ENCODE measurements at regions not wholly inside any gene's neighbourhood (a gene's known extent, or its start where the extent isn't known, plus 50 kb on each side); places are given as distances from the start of the nearest gene placed in this dataset.

- Histone ChIP-seq H3K9me3 (no peaks in the 10 kb centered on the region), H3K4me1 (no peaks in the 10 kb centered on the region), H3K27me3 (ENCODE audit: insufficient read depth in 3 of 3, low read length in 2 of 3) (no peaks in the 10 kb centered on the region), H3K36me3 (ENCODE audit: insufficient read depth in 1 of 2, low read depth in 1 of 2) (no peaks in the 10 kb centered on the region), H3K4me3 (no peak overlapping the region), H3K27ac (no peak overlapping the region)
- TF ChIP-seq, protein P1, sequence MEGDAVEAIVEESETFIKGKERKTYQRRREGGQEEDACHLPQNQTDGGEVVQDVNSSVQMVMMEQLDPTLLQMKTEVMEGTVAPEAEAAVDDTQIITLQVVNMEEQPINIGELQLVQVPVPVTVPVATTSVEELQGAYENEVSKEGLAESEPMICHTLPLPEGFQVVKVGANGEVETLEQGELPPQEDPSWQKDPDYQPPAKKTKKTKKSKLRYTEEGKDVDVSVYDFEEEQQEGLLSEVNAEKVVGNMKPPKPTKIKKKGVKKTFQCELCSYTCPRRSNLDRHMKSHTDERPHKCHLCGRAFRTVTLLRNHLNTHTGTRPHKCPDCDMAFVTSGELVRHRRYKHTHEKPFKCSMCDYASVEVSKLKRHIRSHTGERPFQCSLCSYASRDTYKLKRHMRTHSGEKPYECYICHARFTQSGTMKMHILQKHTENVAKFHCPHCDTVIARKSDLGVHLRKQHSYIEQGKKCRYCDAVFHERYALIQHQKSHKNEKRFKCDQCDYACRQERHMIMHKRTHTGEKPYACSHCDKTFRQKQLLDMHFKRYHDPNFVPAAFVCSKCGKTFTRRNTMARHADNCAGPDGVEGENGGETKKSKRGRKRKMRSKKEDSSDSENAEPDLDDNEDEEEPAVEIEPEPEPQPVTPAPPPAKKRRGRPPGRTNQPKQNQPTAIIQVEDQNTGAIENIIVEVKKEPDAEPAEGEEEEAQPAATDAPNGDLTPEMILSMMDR (IDR thresholded peaks at IDR 0.05) = no peak
- ATAC-seq = no peak
- intact Hi-C loops (cut with DNase I) = no loop called here
- no peak for DNase-seq
- 95 to 100% (median 97%) methylated on average over 1 of the region's 1 CpG for WGBS, 3 donors
These were observed 707.0 kb upstream of the ZEB2 start for GRCh38 chr2:145226901-145227300.

- no peaks in the 10 kb centered on the region for H3K9me3 ChIP-seq
- intact Hi-C loops (cut with DNase I) = no loop called here
- TF ChIP-seq, protein P1 (IDR thresholded peaks at IDR 0.05) = no peak
- H3K27ac ChIP-seq = no peak overlapping the region
- no peaks in the 10 kb centered on the region for H3K27me3 ChIP-seq (ENCODE audit: insufficient read depth in 3 of 3, low read length in 2 of 3)
- no peaks in the 10 kb centered on the region for H3K36me3 ChIP-seq (ENCODE audit: insufficient read depth in 1 of 2, low read depth in 1 of 2)
- H3K4me3 ChIP-seq = no peak overlapping the region
- 85 to 100% (median 91%) methylated on average over 1 of the region's 1 CpG for WGBS, 3 donors
- H3K4me1 ChIP-seq = no peaks in the 10 kb centered on the region
- ATAC-seq (no peak), DNase-seq (no peak)
These were observed 701.6 kb upstream of the ZEB2 start for GRCh38 chr2:145221516-145221915.

DNA sequence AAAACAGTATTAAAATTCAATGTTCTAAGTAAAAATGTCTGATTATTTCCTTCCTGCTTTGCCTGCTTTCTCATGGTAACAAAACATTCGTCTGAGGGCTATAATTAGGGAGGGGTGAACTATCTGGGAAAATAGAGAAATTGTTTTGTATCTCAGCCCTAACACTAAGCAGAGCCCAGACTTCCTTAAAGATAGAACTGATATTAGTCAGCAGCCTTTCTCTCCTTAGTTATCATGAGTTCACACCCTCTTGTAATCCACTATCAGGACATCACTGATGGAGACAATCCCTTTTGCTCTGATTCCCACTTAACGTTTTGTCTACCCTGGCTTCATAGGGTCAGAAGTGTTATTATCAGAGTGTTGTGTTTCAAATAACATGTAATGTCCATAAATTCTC is 701.1 kb upstream of the ZEB2 start:
- DNase-seq (no peak), ATAC-seq (no peak)
- H3K4me3 ChIP-seq = no peak overlapping the region
- TF ChIP-seq, protein P1 (IDR thresholded peaks at IDR 0.05) = no peak
- H3K27me3 ChIP-seq (ENCODE audit: insufficient read depth in 3 of 3, low read length in 2 of 3) = no peaks in the 10 kb centered on the region
- H3K9me3 ChIP-seq = no peaks in the 10 kb centered on the region
- WGBS, 3 donors = 30 to 52% (median 35%) methylated on average over 2 of the region's 2 CpGs
- H3K27ac ChIP-seq = no peak overlapping the region
- H3K4me1 ChIP-seq = no peaks in the 10 kb centered on the region
- H3K36me3 ChIP-seq (ENCODE audit: insufficient read depth in 1 of 2, low read depth in 1 of 2) = no peaks in the 10 kb centered on the region
- intact Hi-C loops (cut with DNase I) = no loop called here

- ATAC-seq (no peak), DNase-seq (no peak)
- 44 to 48% (median 46%) methylated on average over 1 of the region's 1 CpG for WGBS, 3 donors
- Histone ChIP-seq H3K9me3 (no peaks in the 10 kb centered on the region), H3K27me3 (ENCODE audit: insufficient read depth in 3 of 3, low read length in 2 of 3) (no peaks in the 10 kb centered on the region), H3K4me3 (no peak overlapping the region), H3K27ac (no peak overlapping the region), H3K36me3 (ENCODE audit: insufficient read depth in 1 of 2, low read depth in 1 of 2) (no peaks in the 10 kb centered on the region), H3K4me1 (no peaks in the 10 kb centered on the region)
- TF ChIP-seq, protein P1 (IDR thresholded peaks at IDR 0.05) = no peak
- intact Hi-C loops (cut with DNase I) = no loop called here
These were observed 700.6 kb upstream of the ZEB2 start for GRCh38 chr2:145220496-145220895.

DNA sequence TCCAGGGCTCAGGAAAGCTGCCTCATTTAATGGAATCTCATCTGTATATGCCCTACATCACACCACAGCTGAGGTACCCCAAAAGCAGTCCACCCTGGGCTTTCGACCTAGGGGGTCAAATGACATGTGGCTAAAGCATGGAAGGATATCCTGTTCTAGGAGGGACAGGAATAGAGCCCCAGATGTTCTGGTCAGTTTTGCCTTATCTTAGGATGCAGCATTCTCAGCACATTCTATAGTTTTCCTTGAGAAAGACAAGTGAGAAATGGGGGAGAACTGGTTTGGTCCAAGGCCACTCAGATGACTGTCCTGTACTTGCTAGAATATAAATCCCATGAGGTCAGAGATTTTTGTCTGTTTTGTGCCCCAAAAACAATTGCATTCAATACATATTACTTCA is 688.0 kb upstream of the ZEB2 start:
- Histone ChIP-seq H3K9me3 (peaks cover 9% of the 10 kb centered on the region), H3K4me3 (no peak overlapping the region), H3K27me3 (ENCODE audit: insufficient read depth in 3 of 3, low read length in 2 of 3) (no peaks in the 10 kb centered on the region), H3K27ac (no peak overlapping the region), H3K4me1 (no peaks in the 10 kb centered on the region), H3K36me3 (ENCODE audit: insufficient read depth in 1 of 2, low read depth in 1 of 2) (no peaks in the 10 kb centered on the region)
- intact Hi-C loops (cut with DNase I) = no loop called here
- ATAC-seq (no peak), DNase-seq (no peak)
- TF ChIP-seq, protein P1 (IDR thresholded peaks at IDR 0.05) = no peak
- 68 to 79% (median 77%) methylated on average over 1 of the region's 1 CpG for WGBS, 3 donors

Data from psoas muscle (tissue), 7 donors.